OCI-LY7 (cell line): ENCODE measurements at regions not wholly inside any gene's neighbourhood (a gene's known extent, or its start where the extent isn't known, plus 50 kb on each side); places are given as distances from the start of the nearest gene placed in this dataset.

Experiments
- BruUV-seq: library from RNA; stranded (reverse); fragments of 400-500 nt; replicated peaks from 2 replicates; lab custom pipeline; 2021; lab: Mats Ljungman, UMichigan
- CTCF ChIA-PET: fragments of 300-600 bp; sonication (Branson Sonifier 250); formaldehyde crosslinking; loops from one replicate; lab custom pipeline; 2022; ENCODE audit warnings: antibody characterized with exemption; ENCODE audit not compliant: unreplicated experiment; lab: Charles Lee
- POLR2A ChIA-PET: fragments of 300-600 bp; sonication (Branson Sonifier 250); formaldehyde crosslinking; loops from one replicate; lab custom pipeline; 2022; ENCODE audit warnings: antibody characterized with exemption; lab: Charles Lee
- DNase-seq: peaks from one replicate; pipeline ENCODE4 v3.0.0-alpha.2; 2015; ENCODE audit warnings: low spot score
- H2AFZ ChIP-seq: fragments of 200-600 bp; sonication (generic), shearing (Covaris generic); 2 replicates; pipeline ENCODE4 v1.6.1; 2014; ENCODE audit warnings: mild to moderate bottlenecking, antibody characterized with exemption, low read length, moderate library complexity
- H3K27ac ChIP-seq: fragments of 200-600 bp; sonication (generic); 2 replicates; pipeline ENCODE4 v1.5.1; 2014; ENCODE audit warnings: mixed run types, low read depth, mild to moderate bottlenecking, moderate library complexity, low read length, inconsistent platforms; ENCODE audit not compliant: poor library complexity, severe bottlenecking
- H3K36me3 ChIP-seq: fragments of 200-600 bp; sonication (generic); 2 replicates; pipeline ENCODE4 v1.6.1; 2014; ENCODE audit warnings: mild to moderate bottlenecking, antibody characterized with exemption, low read length, moderate library complexity, mixed read lengths; ENCODE audit not compliant: insufficient read depth
- H3K4me1 ChIP-seq: fragments of 200-600 bp; sonication (generic); 2 replicates; pipeline ENCODE4 v1.5.1; 2014; ENCODE audit warnings: mild to moderate bottlenecking, low read length; ENCODE audit not compliant: insufficient read depth, poor library complexity, severe bottlenecking
- H3K4me2 ChIP-seq: fragments of 200-600 bp; sonication (generic); 2 replicates; pipeline ENCODE4 v1.6.1; 2014; ENCODE audit warnings: mild to moderate bottlenecking, low read length
- H3K4me3 ChIP-seq: fragments of 200-600 bp; sonication (generic); 2 replicates; pipeline ENCODE4 v1.5.1; 2014; ENCODE audit warnings: mild to moderate bottlenecking, low read depth, low read length; ENCODE audit not compliant: poor library complexity, severe bottlenecking
- H3K79me2 ChIP-seq: fragments of 200-600 bp; sonication (generic); 2 replicates; pipeline ENCODE4 v1.6.1; 2016; ENCODE audit warnings: low read depth, mild to moderate bottlenecking, low read length, moderate library complexity, mixed read lengths; ENCODE audit not compliant: insufficient read depth
- H3K9me2 ChIP-seq: fragments of 200-600 bp; sonication (generic); 2 replicates; pipeline ENCODE4 v1.6.1; 2016; ENCODE audit warnings: mild to moderate bottlenecking, low read length, mixed read lengths; ENCODE audit not compliant: insufficient read depth
- H3K9me3 ChIP-seq: fragments of 200-600 bp; sonication (generic); 2 replicates; pipeline ENCODE4 v1.6.1; 2014; ENCODE audit warnings: mild to moderate bottlenecking, mixed run types, low read length, mixed read lengths
- H4K20me1 ChIP-seq: fragments of 200-600 bp; sonication (generic); 2 replicates; pipeline ENCODE4 v1.6.1; 2014; ENCODE audit warnings: mild to moderate bottlenecking, antibody characterized with exemption, low read length, moderate library complexity, mixed read lengths; ENCODE audit not compliant: insufficient read depth
- CTCF ChIP-seq: fragments of 200-600 bp; sonication (generic); conservative IDR thresholded peaks from 2 replicates; pipeline ENCODE4 v1.5.1; 2014; ENCODE audit warnings: mild to moderate bottlenecking, antibody characterized with exemption, low read length, moderate library complexity, mixed read lengths
- EZH2phosphoT487 ChIP-seq: fragments of 200-600 bp; sonication (generic); IDR thresholded peaks from 2 replicates; pipeline ENCODE4 v1.6.1; 2018; ENCODE audit warnings: low read depth, borderline replicate concordance, mild to moderate bottlenecking, mixed run types, antibody characterized with exemption, low read length, moderate library complexity, mixed read lengths
- intact Hi-C: fragments of 100-400 bp; cut with micrococcal nuclease; formaldehyde crosslinking; loops from one replicate; pipeline ENCODE4 v1.10.0; 2022; ENCODE audit not compliant: unreplicated experiment

DNA sequence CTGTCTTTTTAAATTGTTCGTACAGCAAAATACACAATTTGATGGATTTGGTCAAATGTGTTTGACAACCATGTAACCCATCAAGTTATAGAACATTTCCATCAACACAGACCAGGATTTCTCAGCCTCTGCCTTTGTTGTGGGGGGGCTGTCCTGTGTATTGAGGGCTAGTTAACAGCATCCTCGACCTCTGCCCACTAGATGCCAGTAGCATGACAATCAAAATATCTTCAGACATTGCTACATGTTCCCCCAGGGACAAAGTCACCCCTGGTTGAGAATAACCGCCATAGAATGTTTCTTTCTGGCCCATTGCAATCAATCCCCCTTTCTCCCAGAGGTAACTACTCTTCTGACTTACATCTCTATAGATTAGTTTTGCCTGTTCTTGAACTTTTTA is 310.1 kb upstream of the RGMA start:
- Histone ChIP-seq H3K36me3 (no peaks in the 10 kb centered on the region), H3K9me2 (no peaks in the 10 kb centered on the region), H4K20me1 (no peaks in the 10 kb centered on the region), H3K79me2 (no peaks in the 10 kb centered on the region), H2AFZ (no peak overlapping the region), H3K4me3 (no peak overlapping the region), H3K4me1 (no peaks in the 10 kb centered on the region), H3K9me3 (no peaks in the 10 kb centered on the region), H3K27ac (no peak overlapping the region), H3K4me2 (no peak overlapping the region)
- ChIA-PET CTCF (no interaction called here), POLR2A (no interaction called here)
- TF ChIP-seq EZH2phosphoT487, result no peak
- no peak for TF ChIP-seq CTCF
- intact Hi-C loops, result no loop called here
- DNase-seq, result no peak
- BruUV-seq, result no TSS peak

DNA sequence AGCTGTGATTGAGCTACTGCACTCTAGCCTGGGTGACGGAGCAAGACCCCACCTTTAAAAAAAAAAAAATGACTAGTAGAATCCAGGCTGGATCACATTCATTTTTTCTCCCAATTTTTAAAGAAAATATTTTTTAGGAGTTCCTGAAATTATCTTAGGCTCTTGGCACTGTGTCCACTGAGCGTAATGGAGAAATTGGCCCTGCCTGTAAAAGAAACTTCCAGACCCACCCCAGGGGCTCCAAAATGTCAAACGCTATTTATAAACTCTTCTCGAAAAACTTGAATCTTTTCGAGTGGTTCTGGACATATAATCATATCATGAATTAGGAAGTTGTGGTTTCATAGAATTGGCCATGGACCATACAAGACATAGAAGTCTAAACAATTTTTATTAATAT is 300.2 kb upstream of the RGMA start:
- H3K4me3 ChIP-seq, result no peak overlapping the region
- no peak overlapping the region for H3K27ac ChIP-seq
- ChIA-PET CTCF (no interaction called here), POLR2A (interaction anchor here (1.4 kb wide), 1 partner anchor 20 kb away, joined by 3 read pairs; no protein-coding TSS in a partner anchor)
- no peaks in the 10 kb centered on the region for H4K20me1 ChIP-seq
- TF ChIP-seq EZH2phosphoT487 (no peak), CTCF (no peak)
- H3K4me1 ChIP-seq, result no peaks in the 10 kb centered on the region
- intact Hi-C loops, result no loop called here
- no TSS peak for BruUV-seq
- H2AFZ ChIP-seq, result no peak overlapping the region
- no peaks in the 10 kb centered on the region for H3K9me2 ChIP-seq
- no peak for DNase-seq
- no peaks in the 10 kb centered on the region for H3K36me3 ChIP-seq
- no peaks in the 10 kb centered on the region for H3K9me3 ChIP-seq
- no peaks in the 10 kb centered on the region for H3K79me2 ChIP-seq
- H3K4me2 ChIP-seq, result no peak overlapping the region

DNA sequence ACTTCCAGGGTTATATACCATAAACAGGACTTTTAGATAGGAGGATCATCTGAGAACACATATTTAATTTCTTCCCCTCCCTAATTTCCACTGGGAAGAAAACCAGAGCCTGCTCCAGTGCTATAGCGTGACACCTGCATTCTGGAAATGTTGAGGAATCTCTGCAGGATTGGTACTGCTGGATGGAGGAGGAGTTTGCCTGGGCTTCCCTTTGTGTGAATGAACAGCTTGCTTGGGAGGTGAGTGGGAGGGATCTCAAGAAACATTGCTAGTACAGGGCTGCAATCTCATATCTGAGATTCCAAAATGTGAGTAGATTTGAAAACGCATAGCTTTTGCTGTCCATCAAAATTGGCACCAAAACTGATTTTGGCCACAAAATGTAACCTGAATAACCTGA is 295.9 kb upstream of the RGMA start:
- Histone ChIP-seq H3K4me3 (no peak overlapping the region), H3K36me3 (no peaks in the 10 kb centered on the region), H3K9me2 (no peaks in the 10 kb centered on the region), H3K4me2 (no peak overlapping the region), H3K9me3 (no peaks in the 10 kb centered on the region), H3K27ac (no peak overlapping the region), H3K79me2 (no peaks in the 10 kb centered on the region), H3K4me1 (no peaks in the 10 kb centered on the region), H2AFZ (no peak overlapping the region), H4K20me1 (no peaks in the 10 kb centered on the region)
- intact Hi-C loops, result no loop called here
- POLR2A ChIA-PET, result no interaction called here
- CTCF ChIA-PET, result no interaction called here
- TF ChIP-seq EZH2phosphoT487, result no peak
- no peak for TF ChIP-seq CTCF
- no peak for DNase-seq
- no TSS peak for BruUV-seq
